ENCODE measurements at regions not wholly inside any gene's neighbourhood (a gene's known extent, or its start where the extent isn't known, plus 50 kb on each side); places are given as distances from the start of the nearest gene placed in this dataset.

DNA sequence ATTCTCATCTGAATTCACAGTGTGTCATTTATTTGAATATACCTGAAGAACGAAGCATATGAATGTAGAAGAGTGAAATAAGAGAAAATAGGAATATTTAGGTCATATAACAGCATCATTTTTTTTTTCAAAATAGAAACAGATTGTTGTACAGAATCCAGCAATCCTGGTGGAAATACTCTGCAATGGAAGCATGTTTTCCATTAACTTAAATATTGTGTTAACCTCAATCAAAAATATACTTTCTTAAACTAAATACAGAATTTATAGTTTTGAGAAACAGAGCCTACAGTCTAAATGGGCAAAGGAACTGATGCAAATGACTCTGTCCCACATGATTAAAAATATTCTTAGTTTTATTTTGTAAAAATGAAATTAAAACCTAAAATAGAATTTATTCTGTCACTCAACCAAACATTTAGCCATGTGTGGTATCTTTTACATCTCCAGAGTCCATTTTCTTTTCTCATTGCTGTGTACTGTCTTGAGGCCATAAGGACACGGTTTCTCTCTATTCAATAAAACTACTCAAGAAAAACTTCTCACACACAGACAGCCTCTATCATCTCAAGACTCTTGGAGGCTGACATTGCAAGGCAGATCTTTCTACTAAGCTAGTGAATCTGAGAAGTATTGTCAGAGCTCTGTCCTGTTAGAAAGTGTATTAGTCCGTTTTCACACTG is 322.6 kb downstream of the LTN1 start:
- H3K4me1 ChIP-seq (ENCODE audit: control insufficient read depth in 5 of 5, insufficient read depth in 5 of 5, low read length in 5 of 5) = no peaks in the 10 kb centered on the region
- TF ChIP-seq, protein P1, sequence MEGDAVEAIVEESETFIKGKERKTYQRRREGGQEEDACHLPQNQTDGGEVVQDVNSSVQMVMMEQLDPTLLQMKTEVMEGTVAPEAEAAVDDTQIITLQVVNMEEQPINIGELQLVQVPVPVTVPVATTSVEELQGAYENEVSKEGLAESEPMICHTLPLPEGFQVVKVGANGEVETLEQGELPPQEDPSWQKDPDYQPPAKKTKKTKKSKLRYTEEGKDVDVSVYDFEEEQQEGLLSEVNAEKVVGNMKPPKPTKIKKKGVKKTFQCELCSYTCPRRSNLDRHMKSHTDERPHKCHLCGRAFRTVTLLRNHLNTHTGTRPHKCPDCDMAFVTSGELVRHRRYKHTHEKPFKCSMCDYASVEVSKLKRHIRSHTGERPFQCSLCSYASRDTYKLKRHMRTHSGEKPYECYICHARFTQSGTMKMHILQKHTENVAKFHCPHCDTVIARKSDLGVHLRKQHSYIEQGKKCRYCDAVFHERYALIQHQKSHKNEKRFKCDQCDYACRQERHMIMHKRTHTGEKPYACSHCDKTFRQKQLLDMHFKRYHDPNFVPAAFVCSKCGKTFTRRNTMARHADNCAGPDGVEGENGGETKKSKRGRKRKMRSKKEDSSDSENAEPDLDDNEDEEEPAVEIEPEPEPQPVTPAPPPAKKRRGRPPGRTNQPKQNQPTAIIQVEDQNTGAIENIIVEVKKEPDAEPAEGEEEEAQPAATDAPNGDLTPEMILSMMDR (IDR thresholded peaks at IDR 0.05; ENCODE audit: control extremely low read depth, extremely low read depth) = no peak
- no peak overlapping the region for H3K9ac ChIP-seq (ENCODE audit: insufficient read depth in 1 of 2, low read length in 2 of 2)
- no peak overlapping the region for H3K27ac ChIP-seq (ENCODE audit: low read depth in 1 of 2, low read length in 1 of 2)
- ATAC-seq (ENCODE audit: insufficient read depth, low FRiP score) = no peak
- H3K4me3 ChIP-seq = no peak overlapping the region
- no peak for DNase-seq
- no peaks in the 10 kb centered on the region for H3K36me3 ChIP-seq (ENCODE audit: control insufficient read depth in 4 of 4, insufficient read depth in 4 of 4, low read length in 4 of 4)
- no peaks in the 10 kb centered on the region for H3K27me3 ChIP-seq (ENCODE audit: control insufficient read depth in 3 of 3, insufficient read depth in 3 of 3, low read length in 2 of 3)
- 86 to 92% methylated on average over 3 of the region's 3 CpGs for WGBS, 2 donors
- peaks cover 0 to 2% (median 0%) of the 10 kb centered on the region in 4 donors for H3K9me3 ChIP-seq (ENCODE audit: control insufficient read depth in 4 of 4, insufficient read depth in 3 of 4, low read length in 3 of 4)

DNA sequence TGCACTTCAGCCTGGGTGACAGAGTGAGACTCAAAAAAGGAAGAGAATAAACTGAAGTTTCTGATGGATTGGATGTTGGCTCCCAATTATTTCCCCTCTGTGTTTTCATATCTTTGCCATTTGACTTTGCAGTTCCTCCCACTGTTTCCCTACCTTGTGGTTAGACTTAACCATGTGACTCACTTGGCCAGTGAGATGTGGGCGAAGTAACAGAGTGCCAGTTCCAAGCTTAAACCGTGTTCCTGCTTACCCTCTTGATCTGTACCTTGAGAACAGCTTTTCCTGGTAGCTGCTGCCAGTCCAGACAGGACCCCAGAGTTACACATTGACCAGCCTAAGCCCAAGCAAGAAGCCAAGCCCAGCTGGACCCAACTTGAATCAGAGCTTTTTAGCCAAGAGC is 323.4 kb downstream of the LTN1 start:
- H3K27ac ChIP-seq (ENCODE audit: low read depth in 1 of 2, low read length in 1 of 2) = no peak overlapping the region
- ATAC-seq (ENCODE audit: insufficient read depth, low FRiP score) (no peak), DNase-seq (no peak)
- no peaks in the 10 kb centered on the region for H3K27me3 ChIP-seq (ENCODE audit: control insufficient read depth in 3 of 3, insufficient read depth in 3 of 3, low read length in 2 of 3)
- peaks cover 0 to 2% (median 0%) of the 10 kb centered on the region in 4 donors for H3K9me3 ChIP-seq (ENCODE audit: control insufficient read depth in 4 of 4, insufficient read depth in 3 of 4, low read length in 3 of 4)
- no peaks in the 10 kb centered on the region for H3K36me3 ChIP-seq (ENCODE audit: control insufficient read depth in 4 of 4, insufficient read depth in 4 of 4, low read length in 4 of 4)
- 57 to 77% methylated on average over 2 of the region's 2 CpGs for WGBS, 2 donors
- TF ChIP-seq, protein P1 (IDR thresholded peaks at IDR 0.05; ENCODE audit: control extremely low read depth, extremely low read depth) = no peak
- H3K4me3 ChIP-seq = no peak overlapping the region
- no peaks in the 10 kb centered on the region for H3K4me1 ChIP-seq (ENCODE audit: control insufficient read depth in 5 of 5, insufficient read depth in 5 of 5, low read length in 5 of 5)
- H3K9ac ChIP-seq (ENCODE audit: insufficient read depth in 1 of 2, low read length in 2 of 2) = no peak overlapping the region

DNA sequence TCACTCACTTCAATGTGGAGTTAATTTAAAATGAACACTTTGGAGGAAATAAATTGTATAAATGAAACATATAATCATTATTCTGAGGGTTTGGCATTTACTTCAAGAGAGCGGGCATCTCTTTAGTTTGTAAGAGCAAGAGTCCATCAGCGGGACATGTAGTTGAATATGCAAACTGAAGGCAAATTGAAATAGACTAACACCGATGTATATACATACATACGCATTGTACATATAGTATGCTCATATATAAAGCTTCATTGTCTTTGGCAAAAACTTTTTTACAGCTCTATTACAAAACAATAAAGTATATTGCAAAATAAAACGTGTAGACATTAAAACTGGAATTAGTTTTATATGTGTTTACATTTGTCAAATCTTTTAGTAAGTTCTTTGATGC is 328.9 kb downstream of the LTN1 start:
- Histone ChIP-seq H3K9ac (ENCODE audit: insufficient read depth in 1 of 2, low read length in 2 of 2) (no peak overlapping the region), H3K27ac (ENCODE audit: low read depth in 1 of 2, low read length in 1 of 2) (no peak overlapping the region), H3K4me1 (ENCODE audit: control insufficient read depth in 5 of 5, insufficient read depth in 5 of 5, low read length in 5 of 5) (no peaks in the 10 kb centered on the region), H3K36me3 (ENCODE audit: control insufficient read depth in 4 of 4, insufficient read depth in 4 of 4, low read length in 4 of 4) (no peaks in the 10 kb centered on the region), H3K27me3 (ENCODE audit: control insufficient read depth in 3 of 3, insufficient read depth in 3 of 3, low read length in 2 of 3) (no peaks in the 10 kb centered on the region), H3K9me3 (ENCODE audit: control insufficient read depth in 4 of 4, insufficient read depth in 3 of 4, low read length in 3 of 4) (no peaks in the 10 kb centered on the region), H3K4me3 (no peak overlapping the region)
- no peak for ATAC-seq (ENCODE audit: insufficient read depth, low FRiP score)
- DNase-seq = no peak
- WGBS, 2 donors = 92 to 93% methylated on average over 5 of the region's 5 CpGs
- TF ChIP-seq, protein P1 (IDR thresholded peaks at IDR 0.05; ENCODE audit: control extremely low read depth, extremely low read depth) = no peak

All from lung (tissue), 11 donors.